ENCODE measurements at regions not wholly inside any gene's neighbourhood (a gene's known extent, or its start where the extent isn't known, plus 50 kb on each side); places are given as distances from the start of the nearest gene placed in this dataset.

DNA sequence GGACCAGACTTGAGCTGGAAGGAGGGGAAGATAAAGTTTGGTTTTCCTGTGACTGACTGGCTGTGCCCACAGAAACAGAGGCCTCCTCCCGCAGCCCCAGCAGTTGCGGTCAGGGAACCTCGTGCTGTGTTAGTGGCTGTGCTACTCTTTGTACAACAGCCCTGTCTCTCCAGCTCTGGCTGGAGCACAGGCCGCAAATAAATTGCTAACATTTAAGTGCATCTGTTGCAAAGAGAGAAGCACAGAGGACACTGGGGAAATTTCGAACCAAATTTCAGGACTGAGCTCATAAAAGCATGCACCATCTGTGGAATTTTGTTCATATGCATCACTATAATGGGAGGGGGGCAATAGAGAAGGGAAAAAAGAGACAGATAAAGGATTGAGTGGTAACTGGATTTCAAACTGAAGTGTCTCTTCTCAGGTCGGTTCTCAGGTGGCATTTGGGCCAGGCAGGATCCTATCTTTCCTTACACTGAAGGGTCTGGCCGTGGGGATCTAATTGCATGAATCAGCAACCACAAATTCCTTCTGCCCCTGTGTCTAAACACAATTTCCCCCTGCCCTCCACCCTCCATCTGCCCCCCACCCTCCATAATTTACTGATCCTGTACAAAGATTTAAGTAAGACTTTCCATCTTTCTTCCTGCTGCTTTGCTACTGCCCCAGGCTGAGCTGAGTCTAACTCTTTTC is 88.9 kb upstream of the ATXN1 start:
- TF ChIP-seq, protein P1, sequence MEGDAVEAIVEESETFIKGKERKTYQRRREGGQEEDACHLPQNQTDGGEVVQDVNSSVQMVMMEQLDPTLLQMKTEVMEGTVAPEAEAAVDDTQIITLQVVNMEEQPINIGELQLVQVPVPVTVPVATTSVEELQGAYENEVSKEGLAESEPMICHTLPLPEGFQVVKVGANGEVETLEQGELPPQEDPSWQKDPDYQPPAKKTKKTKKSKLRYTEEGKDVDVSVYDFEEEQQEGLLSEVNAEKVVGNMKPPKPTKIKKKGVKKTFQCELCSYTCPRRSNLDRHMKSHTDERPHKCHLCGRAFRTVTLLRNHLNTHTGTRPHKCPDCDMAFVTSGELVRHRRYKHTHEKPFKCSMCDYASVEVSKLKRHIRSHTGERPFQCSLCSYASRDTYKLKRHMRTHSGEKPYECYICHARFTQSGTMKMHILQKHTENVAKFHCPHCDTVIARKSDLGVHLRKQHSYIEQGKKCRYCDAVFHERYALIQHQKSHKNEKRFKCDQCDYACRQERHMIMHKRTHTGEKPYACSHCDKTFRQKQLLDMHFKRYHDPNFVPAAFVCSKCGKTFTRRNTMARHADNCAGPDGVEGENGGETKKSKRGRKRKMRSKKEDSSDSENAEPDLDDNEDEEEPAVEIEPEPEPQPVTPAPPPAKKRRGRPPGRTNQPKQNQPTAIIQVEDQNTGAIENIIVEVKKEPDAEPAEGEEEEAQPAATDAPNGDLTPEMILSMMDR (IDR thresholded peaks at IDR 0.05; ENCODE audit: insufficient read depth, low read length) = no peak
- H3K4me3 ChIP-seq (ENCODE audit: low read depth, low read length) = no peak overlapping the region
- DNase-seq (ENCODE audit: low read depth) = no peak

DNA sequence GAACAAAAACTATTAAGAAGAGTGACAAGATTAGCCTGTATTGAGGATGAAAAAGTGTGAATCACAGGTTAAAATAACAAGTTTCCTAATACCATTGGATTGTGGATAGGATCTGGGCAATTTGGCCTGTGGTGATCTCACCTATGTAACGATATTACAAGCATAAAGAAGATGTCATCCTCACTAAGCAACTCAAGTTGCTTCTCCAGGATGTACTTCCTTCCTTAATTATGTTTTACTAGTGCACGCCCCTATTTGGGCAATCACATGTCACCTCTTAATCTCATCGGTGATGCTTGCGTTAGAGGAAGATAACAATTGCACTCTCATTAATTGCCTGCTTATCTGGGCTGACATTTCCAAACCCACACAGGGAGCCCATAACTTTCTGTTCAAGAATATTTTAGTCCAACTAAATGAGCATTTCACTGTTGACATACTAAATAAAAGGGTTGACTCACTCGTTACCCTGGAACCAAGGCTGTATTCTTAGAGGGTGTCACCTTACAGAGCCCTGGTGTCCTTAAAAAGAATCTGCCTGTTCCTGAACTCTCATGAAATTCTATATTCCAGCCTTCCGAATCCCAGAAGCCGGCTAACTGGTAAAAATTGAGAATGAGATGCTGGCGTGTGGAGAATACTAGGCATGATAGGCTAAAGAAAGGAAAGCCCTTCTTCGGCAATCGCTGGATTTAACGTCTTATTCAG is 88.2 kb upstream of the ATXN1 start:
- H3K4me3 ChIP-seq (ENCODE audit: low read depth, low read length) = no peak overlapping the region
- TF ChIP-seq, protein P1 (IDR thresholded peaks at IDR 0.05; ENCODE audit: insufficient read depth, low read length) = no peak
- peak; percentile 53 for DNase-seq (ENCODE audit: low read depth)

DNA sequence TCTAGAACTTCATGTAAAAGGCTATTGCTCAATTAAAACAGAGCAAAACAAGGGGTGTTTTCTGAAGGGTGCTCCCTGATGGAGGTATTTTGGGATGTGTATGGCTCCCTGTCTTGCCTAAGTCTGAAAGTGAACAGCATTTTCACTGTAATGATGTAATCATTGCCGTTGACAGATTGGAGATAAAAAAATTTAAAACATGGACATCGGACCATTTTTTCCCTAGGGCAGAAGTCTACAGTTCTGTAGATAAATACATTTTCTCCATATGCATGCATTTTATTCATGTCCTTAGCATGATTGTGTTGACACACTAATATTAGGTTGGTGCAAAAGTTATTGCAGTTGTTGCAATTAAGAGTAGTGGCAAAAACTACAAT is 85.1 kb upstream of the ATXN1 start:
- TF ChIP-seq, protein P1 (IDR thresholded peaks at IDR 0.05; ENCODE audit: insufficient read depth, low read length) = no peak
- DNase-seq (ENCODE audit: low read depth) = no peak
- H3K4me3 ChIP-seq (ENCODE audit: low read depth, low read length) = no peak overlapping the region

DNA sequence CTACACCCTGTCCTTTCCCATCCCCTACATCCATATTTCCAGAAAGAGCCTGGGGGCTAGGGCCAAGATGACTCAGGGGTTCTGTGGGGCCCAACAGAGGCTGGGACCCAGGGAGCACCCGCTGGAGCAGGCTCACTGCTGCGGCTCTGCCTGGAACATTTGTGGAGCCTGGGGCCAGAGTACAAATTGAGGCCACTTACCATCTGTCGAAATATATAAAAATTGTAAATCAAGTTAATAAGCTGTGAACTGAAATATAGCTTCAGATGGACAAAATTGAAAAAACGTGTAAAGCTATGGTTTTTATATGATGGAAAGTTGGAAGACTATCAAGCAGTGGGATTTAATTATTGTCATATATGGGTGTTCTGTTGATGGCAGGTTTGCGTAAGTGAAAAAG is 82.9 kb upstream of the ATXN1 start:
- TF ChIP-seq, protein P1 (IDR thresholded peaks at IDR 0.05; ENCODE audit: insufficient read depth, low read length) = no peak
- no peak overlapping the region for H3K4me3 ChIP-seq (ENCODE audit: low read depth, low read length)
- no peak for DNase-seq (ENCODE audit: low read depth)

DNA sequence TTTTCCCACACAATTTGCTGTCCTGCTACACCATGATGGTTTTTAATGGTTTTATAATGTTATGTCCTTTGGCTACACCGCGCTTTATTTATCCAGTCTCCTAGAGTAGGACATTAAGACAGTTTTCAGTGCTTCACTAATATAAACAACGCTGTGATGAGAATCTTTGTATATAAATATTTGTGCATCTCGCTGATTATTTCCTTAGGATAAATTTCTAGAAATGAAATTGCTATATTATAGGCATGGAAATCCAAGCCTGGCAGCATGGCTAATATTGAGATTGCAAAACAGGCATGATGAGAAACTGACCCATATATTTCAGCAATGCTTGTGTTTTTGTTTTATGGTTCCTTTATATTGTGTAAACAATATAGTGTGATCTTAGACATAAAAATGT is 81.4 kb upstream of the ATXN1 start:
- DNase-seq (ENCODE audit: low read depth) = no peak
- TF ChIP-seq, protein P1 (IDR thresholded peaks at IDR 0.05; ENCODE audit: insufficient read depth, low read length) = no peak
- H3K4me3 ChIP-seq (ENCODE audit: low read depth, low read length) = no peak overlapping the region

DNA sequence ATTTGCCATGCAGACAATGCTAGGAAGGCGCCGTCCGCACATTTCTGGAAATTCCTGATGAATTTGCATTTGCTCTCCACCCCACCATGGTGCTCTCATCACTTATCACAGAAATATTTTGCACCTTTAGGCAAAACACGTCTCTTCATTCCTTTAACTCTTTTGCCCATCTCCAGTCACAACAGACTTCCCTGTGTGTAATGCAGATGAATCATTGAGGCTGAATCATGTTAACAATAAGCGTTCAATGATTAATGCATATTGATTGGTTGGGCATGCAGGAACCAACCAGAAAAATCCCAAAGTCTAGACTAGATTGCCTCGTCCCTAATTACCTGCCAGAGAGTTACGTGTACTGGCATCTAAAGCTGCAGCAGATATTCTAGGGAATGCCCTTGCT is 80.0 kb upstream of the ATXN1 start:
- no peak for DNase-seq (ENCODE audit: low read depth)
- H3K4me3 ChIP-seq (ENCODE audit: low read depth, low read length) = no peak overlapping the region
- TF ChIP-seq, protein P1 (IDR thresholded peaks at IDR 0.05; ENCODE audit: insufficient read depth, low read length) = no peak
